Esophagus muscularis mucosa (tissue), 3 donors: ENCODE measurements at regions not wholly inside any gene's neighbourhood (a gene's known extent, or its start where the extent isn't known, plus 50 kb on each side); places are given as distances from the start of the nearest gene placed in this dataset.

Source experiments
- POLR2A ChIP-seq: fragments of 450-650 bp; IDR thresholded peaks from one replicate; pipeline ENCODE4 v1.6.1; 2017; ENCODE audit warnings: antibody characterized with exemption, moderate library complexity, mild to moderate bottlenecking, low read depth
- TF ChIP-seq, protein P1 (sequence below), 3 experiments: fragments of 200-600 bp in 2 of 3; fragments of 450-650 bp in 1 of 3; sonication (generic) in 2 of 3; IDR thresholded peaks; one replicate each; pipeline ENCODE4 v1.5.1; 2017 to 2019; ENCODE audit warnings: antibody characterized with exemption in 3 of 3, mild to moderate bottlenecking in 2 of 3, moderate library complexity in 1 of 3

GRCh38 chr4:163878336-163879121 is 384.0 kb downstream of the TMA16 start:
- no peak for TF ChIP-seq POLR2A
- TF ChIP-seq, protein P1, sequence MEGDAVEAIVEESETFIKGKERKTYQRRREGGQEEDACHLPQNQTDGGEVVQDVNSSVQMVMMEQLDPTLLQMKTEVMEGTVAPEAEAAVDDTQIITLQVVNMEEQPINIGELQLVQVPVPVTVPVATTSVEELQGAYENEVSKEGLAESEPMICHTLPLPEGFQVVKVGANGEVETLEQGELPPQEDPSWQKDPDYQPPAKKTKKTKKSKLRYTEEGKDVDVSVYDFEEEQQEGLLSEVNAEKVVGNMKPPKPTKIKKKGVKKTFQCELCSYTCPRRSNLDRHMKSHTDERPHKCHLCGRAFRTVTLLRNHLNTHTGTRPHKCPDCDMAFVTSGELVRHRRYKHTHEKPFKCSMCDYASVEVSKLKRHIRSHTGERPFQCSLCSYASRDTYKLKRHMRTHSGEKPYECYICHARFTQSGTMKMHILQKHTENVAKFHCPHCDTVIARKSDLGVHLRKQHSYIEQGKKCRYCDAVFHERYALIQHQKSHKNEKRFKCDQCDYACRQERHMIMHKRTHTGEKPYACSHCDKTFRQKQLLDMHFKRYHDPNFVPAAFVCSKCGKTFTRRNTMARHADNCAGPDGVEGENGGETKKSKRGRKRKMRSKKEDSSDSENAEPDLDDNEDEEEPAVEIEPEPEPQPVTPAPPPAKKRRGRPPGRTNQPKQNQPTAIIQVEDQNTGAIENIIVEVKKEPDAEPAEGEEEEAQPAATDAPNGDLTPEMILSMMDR (IDR thresholded peaks at IDR 0.05) = no peak
